ENCODE measurements at regions not wholly inside any gene's neighbourhood (a gene's known extent, or its start where the extent isn't known, plus 50 kb on each side); places are given as distances from the start of the nearest gene placed in this dataset.

GRCh38 chr14:106837870-106838269, 1311.5 kb downstream of the TMEM121 start:
- Histone ChIP-seq H3K4me1 (peaks cover 14% of the 10 kb centered on the region), H3K27me3 (replicated peaks; ENCODE audit: control insufficient read depth, insufficient read depth, low read length) (no peaks in the 10 kb centered on the region), H3K9me3 (no peaks in the 10 kb centered on the region), H3K36me3 (ENCODE audit: control insufficient read depth, insufficient read depth, low read length) (no peaks in the 10 kb centered on the region), H3K4me3 (ENCODE audit: low read depth, low read length) (no peak overlapping the region)
- intact Hi-C loops (cut with micrococcal nuclease; ENCODE audit: unreplicated experiment): no loop called here
- ChIA-PET CTCF (interaction anchor here (2.0 kb wide), 1 partner anchor 35 kb away, joined by 10 read pairs; no protein-coding TSS in a partner anchor), POLR2A (no interaction called here)
- DNase-seq: no peak
- H3K4me1 Mint-ChIP-seq (ENCODE audit: low read depth, unreplicated experiment): peaks cover 26% of the 10 kb centered on the region
- no peaks in the 10 kb centered on the region for H3K27me3 Mint-ChIP-seq (ENCODE audit: insufficient read depth, unreplicated experiment)
- H3K27ac Mint-ChIP-seq (ENCODE audit: unreplicated experiment): no peak overlapping the region
- no peak for TF ChIP-seq CTCF (IDR thresholded peaks at IDR 0.05; ENCODE audit: insufficient read depth in 1 of 2, low read depth in 1 of 2, low read length in 1 of 2, severe bottlenecking in 1 of 2, unreplicated experiment in 1 of 2)
- BruUV-seq (replicated peaks): no TSS peak
- no peaks in the 10 kb centered on the region for H3K36me3 Mint-ChIP-seq (ENCODE audit: insufficient read depth, unreplicated experiment)
- H3K9me3 Mint-ChIP-seq (ENCODE audit: unreplicated experiment): no peaks in the 10 kb centered on the region
- no peak overlapping the region for H3K4me3 Mint-ChIP-seq (ENCODE audit: unreplicated experiment)

- BruUV-seq (replicated peaks): no TSS peak
- ChIA-PET POLR2A (no interaction called here), CTCF (interaction anchor here (3.1 kb wide), 1 partner anchor 8 kb away, joined by 17 read pairs; no protein-coding TSS in a partner anchor)
- no peaks in the 10 kb centered on the region for H3K36me3 Mint-ChIP-seq (ENCODE audit: insufficient read depth, unreplicated experiment)
- peaks cover 14% of the 10 kb centered on the region for H3K4me1 ChIP-seq
- intact Hi-C loops (cut with micrococcal nuclease; ENCODE audit: unreplicated experiment): no loop called here
- DNase-seq: no peak
- no peak overlapping the region for H3K4me3 ChIP-seq (ENCODE audit: low read depth, low read length)
- no peaks in the 10 kb centered on the region for H3K27me3 Mint-ChIP-seq (ENCODE audit: insufficient read depth, unreplicated experiment)
- no peaks in the 10 kb centered on the region for H3K9me3 Mint-ChIP-seq (ENCODE audit: unreplicated experiment)
- no peak overlapping the region for H3K27ac Mint-ChIP-seq (ENCODE audit: unreplicated experiment)
- no peaks in the 10 kb centered on the region for H3K27me3 ChIP-seq (replicated peaks; ENCODE audit: control insufficient read depth, insufficient read depth, low read length)
- H3K9me3 ChIP-seq: no peaks in the 10 kb centered on the region
- peaks cover 33% of the 10 kb centered on the region for H3K4me1 Mint-ChIP-seq (ENCODE audit: low read depth, unreplicated experiment)
- no peaks in the 10 kb centered on the region for H3K36me3 ChIP-seq (ENCODE audit: control insufficient read depth, insufficient read depth, low read length)
- H3K4me3 Mint-ChIP-seq (ENCODE audit: unreplicated experiment): no peak overlapping the region
- no peak for TF ChIP-seq CTCF (IDR thresholded peaks at IDR 0.05; ENCODE audit: insufficient read depth in 1 of 2, low read depth in 1 of 2, low read length in 1 of 2, severe bottlenecking in 1 of 2, unreplicated experiment in 1 of 2)
Measured at GRCh38 chr14:106838991-106839769, 1312.8 kb downstream of the TMEM121 start.

- no peaks in the 10 kb centered on the region for H3K27me3 ChIP-seq (replicated peaks; ENCODE audit: control insufficient read depth, insufficient read depth, low read length)
- intact Hi-C loops (cut with micrococcal nuclease; ENCODE audit: unreplicated experiment): no loop called here
- no TSS peak for BruUV-seq (replicated peaks)
- TF ChIP-seq CTCF (IDR thresholded peaks at IDR 0.05; ENCODE audit: insufficient read depth in 1 of 2, low read depth in 1 of 2, low read length in 1 of 2, severe bottlenecking in 1 of 2, unreplicated experiment in 1 of 2): no peak
- DNase-seq: peak in 1 of 2 experiments; percentile 20
- peaks cover 14% of the 10 kb centered on the region for H3K4me1 ChIP-seq
- H3K4me3 Mint-ChIP-seq (ENCODE audit: unreplicated experiment): no peak overlapping the region
- CTCF ChIA-PET: interaction anchor here (1.2 to 3.1 kb wide), 2 partner anchors 9 to 33 kb away, joined by 7 to 17 read pairs; no protein-coding TSS in a partner anchor
- H3K27me3 Mint-ChIP-seq (ENCODE audit: insufficient read depth, unreplicated experiment): no peaks in the 10 kb centered on the region
- H3K4me3 ChIP-seq (ENCODE audit: low read depth, low read length): no peak overlapping the region
- no peaks in the 10 kb centered on the region for H3K9me3 ChIP-seq
- H3K4me1 Mint-ChIP-seq (ENCODE audit: low read depth, unreplicated experiment): peaks cover 39% of the 10 kb centered on the region
- H3K36me3 ChIP-seq (ENCODE audit: control insufficient read depth, insufficient read depth, low read length): no peaks in the 10 kb centered on the region
- no peak overlapping the region for H3K27ac Mint-ChIP-seq (ENCODE audit: unreplicated experiment)
- no peaks in the 10 kb centered on the region for H3K36me3 Mint-ChIP-seq (ENCODE audit: insufficient read depth, unreplicated experiment)
- POLR2A ChIA-PET: no interaction called here
- H3K9me3 Mint-ChIP-seq (ENCODE audit: unreplicated experiment): no peaks in the 10 kb centered on the region
Measured at GRCh38 chr14:106840258-106840657, 1313.9 kb downstream of the TMEM121 start.
